Right lobe of liver (tissue), 6 donors: ENCODE measurements at regions not wholly inside any gene's neighbourhood (a gene's known extent, or its start where the extent isn't known, plus 50 kb on each side); places are given as distances from the start of the nearest gene placed in this dataset.
A peak's percentile ranks its signal among the peaks of the same experiment; 100 is the strongest.

Source experiments
- ATAC-seq, 4 donors: fragments of 200-7000 bp; cut with Tn5 transposase; one replicate each; pipeline ENCODE4 v1.9.1; 2020; ENCODE audit warnings: mild to moderate bottlenecking in 4 of 4, moderate library complexity in 4 of 4
- DNase-seq, 3 donors: peaks; one replicate each; pipeline ENCODE4 v3.0.0-alpha.2; 2020
- H3K27ac ChIP-seq, 3 donors: fragments of 200-600 bp; one replicate each; pipeline ENCODE4 v1.8.0; 2022
- H3K27me3 ChIP-seq, 2 donors: fragments of 200-600 bp; one replicate each; pipeline ENCODE4 v1.8.0; 2022
- H3K36me3 ChIP-seq, 4 donors: fragments of 200-600 bp; sonication (generic) in 1 of 4; one replicate each; pipeline versions ENCODE4 v1.5.1 to v1.8.0; 2017 to 2022; ENCODE audit warnings: control low read depth in 1 of 4
- H3K4me1 ChIP-seq, 4 donors: fragments of 200-600 bp; sonication (generic) in 1 of 4; one replicate each; pipeline versions ENCODE4 v1.5.1 to v1.8.0; 2017 to 2022; ENCODE audit warnings: control low read depth in 1 of 4
- H3K4me3 ChIP-seq, 3 donors: fragments of 200-600 bp; one replicate each; pipeline ENCODE4 v1.8.0; 2022
- H3K9me3 ChIP-seq, 4 donors: fragments of 200-600 bp; sonication (generic) in 1 of 4; one replicate each; pipeline versions ENCODE4 v1.5.1 to v1.8.0; 2017 to 2022; ENCODE audit warnings: control low read depth in 1 of 4
- POLR2A ChIP-seq: fragments of 450-650 bp; IDR thresholded peaks from one replicate; pipeline ENCODE4 v1.6.1; 2017; ENCODE audit warnings: antibody characterized with exemption, mild to moderate bottlenecking
- WGBS: methylation state at CpG from one replicate; pipeline ENCODE4 v1.1.6; 2018; ENCODE audit warnings: low coverage, low lambda C conversion rate; ENCODE audit not compliant: insufficient coverage; ENCODE audit errors: missing lambda C conversion rate; 5-methylcytosine and 5-hydroxymethylcytosine counted together
- intact Hi-C, 2 donors: fragments of 100-400 bp; cut with DNase I; formaldehyde crosslinking; loops; one replicate each; pipeline versions ENCODE4 v1.11.2 to v1.14.1; 2022
- TF ChIP-seq, protein P1 (sequence below), 4 donors: fragments of 200-600 bp in 3 of 4; fragments of 450-650 bp in 1 of 4; IDR thresholded peaks; one replicate each; pipeline versions ENCODE4 v1.5.1 to v1.8.0; 2016 to 2022; ENCODE audit warnings: antibody characterized with exemption in 4 of 4, mild to moderate bottlenecking in 2 of 4
- donor health status: DM: no; HTN: yes; CAD: no.
- donor health status: DM: no; HTN: no; CAD: no.
- donor health status: DM: no; HTN: no; CAD: no.
- donor health status: DM: no; HTN: yes; CAD: no.
- donor health status: DM: no; HTN: yes; CAD: no.

DNA sequence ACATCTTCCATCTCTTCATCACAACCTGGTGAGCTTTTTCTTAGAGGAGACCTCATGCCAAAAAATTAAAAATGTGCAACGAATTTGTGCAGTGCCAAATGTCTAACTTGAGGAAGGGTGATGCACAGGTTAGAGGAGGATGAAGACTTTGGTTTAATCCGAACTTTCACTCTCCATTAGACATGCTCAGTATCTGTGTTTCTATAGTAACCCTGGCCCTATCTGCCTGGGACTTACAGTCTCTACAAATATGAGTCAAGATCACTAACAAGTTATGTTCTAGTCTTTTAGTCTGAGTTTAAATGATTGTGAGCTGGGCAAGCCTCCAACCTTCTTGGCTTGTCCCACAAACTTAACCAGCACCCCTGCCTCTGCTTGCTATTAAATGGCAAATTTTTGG is 377.0 kb downstream of the BMP2 start:
- Histone ChIP-seq H3K4me1 (peaks cover 0 to 21% (median 8%) of the 10 kb centered on the region in 4 donors), H3K27ac (no peak overlapping the region), H3K4me3 (no peak overlapping the region), H3K9me3 (no peaks in the 10 kb centered on the region), H3K27me3 (no peaks in the 10 kb centered on the region), H3K36me3 (no peaks in the 10 kb centered on the region)
- 73% methylated on average over 2 of the region's 2 CpGs for WGBS
- no peak for DNase-seq
- TF ChIP-seq, protein P1, sequence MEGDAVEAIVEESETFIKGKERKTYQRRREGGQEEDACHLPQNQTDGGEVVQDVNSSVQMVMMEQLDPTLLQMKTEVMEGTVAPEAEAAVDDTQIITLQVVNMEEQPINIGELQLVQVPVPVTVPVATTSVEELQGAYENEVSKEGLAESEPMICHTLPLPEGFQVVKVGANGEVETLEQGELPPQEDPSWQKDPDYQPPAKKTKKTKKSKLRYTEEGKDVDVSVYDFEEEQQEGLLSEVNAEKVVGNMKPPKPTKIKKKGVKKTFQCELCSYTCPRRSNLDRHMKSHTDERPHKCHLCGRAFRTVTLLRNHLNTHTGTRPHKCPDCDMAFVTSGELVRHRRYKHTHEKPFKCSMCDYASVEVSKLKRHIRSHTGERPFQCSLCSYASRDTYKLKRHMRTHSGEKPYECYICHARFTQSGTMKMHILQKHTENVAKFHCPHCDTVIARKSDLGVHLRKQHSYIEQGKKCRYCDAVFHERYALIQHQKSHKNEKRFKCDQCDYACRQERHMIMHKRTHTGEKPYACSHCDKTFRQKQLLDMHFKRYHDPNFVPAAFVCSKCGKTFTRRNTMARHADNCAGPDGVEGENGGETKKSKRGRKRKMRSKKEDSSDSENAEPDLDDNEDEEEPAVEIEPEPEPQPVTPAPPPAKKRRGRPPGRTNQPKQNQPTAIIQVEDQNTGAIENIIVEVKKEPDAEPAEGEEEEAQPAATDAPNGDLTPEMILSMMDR (IDR thresholded peaks at IDR 0.05), result no peak
- TF ChIP-seq POLR2A, result no peak
- no peak for ATAC-seq
- intact Hi-C loops, result no loop called here

DNA sequence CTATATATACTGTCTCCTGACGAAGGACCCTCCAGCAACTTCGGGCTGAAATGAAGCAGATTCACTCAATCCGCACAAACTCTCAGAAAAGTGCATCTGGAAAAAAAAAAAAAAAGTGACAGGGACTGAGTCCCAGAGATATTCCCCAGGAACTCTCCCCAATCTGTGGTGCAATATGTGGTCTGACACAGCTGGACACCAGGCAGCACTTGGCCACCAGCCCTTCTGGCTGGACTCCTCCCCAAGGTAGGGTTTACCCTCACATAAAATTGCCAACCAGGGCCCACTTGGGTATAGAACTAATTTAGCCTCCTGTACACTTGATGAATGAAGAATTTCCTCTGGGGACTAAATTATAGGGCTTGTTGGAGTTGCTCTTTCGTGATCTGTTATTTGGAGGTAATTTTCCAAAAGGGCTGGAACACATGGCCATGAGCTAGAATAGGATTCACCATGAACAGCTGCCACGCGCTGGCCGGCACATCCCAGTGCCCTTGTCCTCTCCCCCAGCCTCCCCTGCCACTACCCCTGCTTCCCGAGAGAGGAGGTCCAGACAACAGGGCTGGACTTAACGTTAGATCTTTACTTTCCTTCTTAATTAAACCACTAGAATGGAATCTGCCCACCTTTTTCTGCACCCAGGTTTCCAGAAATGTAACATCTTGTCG is 379.2 kb downstream of the BMP2 start:
- Histone ChIP-seq H3K27ac (peak overlapping the region in 2 of 3 donors; percentile 44 to 89), H3K36me3 (no peaks in the 10 kb centered on the region), H3K4me1 (peaks cover 0 to 21% (median 8%) of the 10 kb centered on the region in 4 donors), H3K27me3 (no peaks in the 10 kb centered on the region), H3K9me3 (no peaks in the 10 kb centered on the region), H3K4me3 (peak overlapping the region in 1 of 3 donors; percentile 13)
- ATAC-seq, result peak; percentile 87 to 92 (median 90)
- 40% methylated on average over 10 of the region's 10 CpGs for WGBS
- DNase-seq, result peak; percentile 77 to 88 (median 85)
- intact Hi-C loops, result no loop called here
- TF ChIP-seq POLR2A, result no peak
- TF ChIP-seq, protein P1 (IDR thresholded peaks at IDR 0.05), result no peak

DNA sequence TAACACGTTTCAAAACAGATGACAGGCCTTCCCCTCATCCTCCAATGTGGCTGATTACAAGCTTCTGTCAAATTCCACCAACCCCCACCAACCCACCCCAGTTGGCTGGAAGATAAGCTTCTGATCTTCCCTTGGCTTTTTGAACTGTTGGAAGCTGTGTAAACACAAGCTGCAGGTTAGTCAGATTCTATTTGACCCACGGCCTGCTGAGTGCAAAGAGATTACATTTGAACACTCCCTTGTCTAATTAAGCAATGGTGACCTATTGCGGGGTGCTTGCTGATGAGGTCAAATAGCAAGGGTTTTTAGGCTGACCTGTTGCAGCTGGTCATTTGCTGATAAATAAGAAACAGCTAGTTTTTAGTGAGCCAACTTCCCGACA is 379.7 kb downstream of the BMP2 start:
- WGBS, result 14% methylated on average over 4 of the region's 4 CpGs
- intact Hi-C loops, result no loop called here
- peak overlapping the region in 2 of 3 donors; percentile 44 to 89 for H3K27ac ChIP-seq

DNA sequence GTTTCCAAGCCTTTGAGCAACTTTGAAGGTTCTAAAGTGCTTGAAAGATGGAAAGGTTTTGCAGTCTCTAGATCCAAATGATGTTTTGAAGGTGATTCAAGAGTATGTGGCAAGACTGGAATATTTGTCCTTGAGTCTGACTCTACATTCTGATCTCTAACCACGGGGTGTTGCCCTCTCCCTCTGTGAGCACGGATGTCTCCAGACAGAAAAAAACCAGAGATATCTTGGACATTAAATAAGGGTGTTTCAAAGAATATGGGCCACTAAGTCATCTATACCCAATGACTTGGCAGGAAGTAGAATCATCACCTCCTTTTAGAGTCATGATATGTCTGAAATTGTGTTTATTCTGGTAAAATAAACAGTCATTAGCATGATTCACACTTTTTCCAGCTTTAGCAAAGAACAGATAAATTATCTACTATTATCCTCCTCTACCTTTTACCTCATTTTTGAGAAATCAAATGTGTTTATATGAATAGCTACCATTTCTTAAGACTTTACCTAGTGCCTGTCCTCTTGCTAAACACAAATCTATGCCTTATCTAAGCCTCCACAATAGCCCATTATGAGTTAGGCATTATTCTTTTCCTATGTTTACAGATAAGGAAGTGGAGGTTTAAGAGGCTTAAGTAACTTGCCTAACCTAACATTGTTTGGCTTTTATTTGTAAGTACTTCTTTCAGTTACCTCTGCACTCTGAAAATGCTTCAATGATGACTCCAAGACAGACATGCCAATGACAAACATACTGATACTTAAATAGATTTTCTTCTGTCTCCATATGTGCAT is 384.4 kb downstream of the BMP2 start:
- WGBS, result 3% methylated on average over 2 of the region's 2 CpGs
- no peak overlapping the region for H3K4me3 ChIP-seq

More for the DNA sequence above, 379.7 kb downstream of the BMP2 start:
- peaks cover 0 to 21% (median 8%) of the 10 kb centered on the region in 4 donors for H3K4me1 ChIP-seq
- peak; percentile 46 to 81 (median 72) for DNase-seq
- H3K9me3 ChIP-seq, result no peaks in the 10 kb centered on the region
- TF ChIP-seq, protein P1 (IDR thresholded peaks at IDR 0.05), result no peak
- TF ChIP-seq POLR2A, result no peak
- peak; percentile 90 to 94 (median 91) for ATAC-seq
- no peaks in the 10 kb centered on the region for H3K27me3 ChIP-seq
- H3K4me3 ChIP-seq, result peak overlapping the region in 1 of 3 donors; percentile 13
- no peaks in the 10 kb centered on the region for H3K36me3 ChIP-seq

More for the DNA sequence above, 384.4 kb downstream of the BMP2 start:
- no peaks in the 10 kb centered on the region for H3K36me3 ChIP-seq
- no peak overlapping the region for H3K27ac ChIP-seq
- no peak for DNase-seq
- TF ChIP-seq, protein P1 (IDR thresholded peaks at IDR 0.05), result no peak
- TF ChIP-seq POLR2A, result no peak
- ATAC-seq, result no peak
- H3K27me3 ChIP-seq, result no peaks in the 10 kb centered on the region
- peaks cover 0 to 9% (median 3%) of the 10 kb centered on the region in 4 donors for H3K4me1 ChIP-seq
- intact Hi-C loops, result no loop called here
- H3K9me3 ChIP-seq, result no peaks in the 10 kb centered on the region
